ENCODE measurements at regions not wholly inside any gene's neighbourhood (a gene's known extent, or its start where the extent isn't known, plus 50 kb on each side); places are given as distances from the start of the nearest gene placed in this dataset.

DNA sequence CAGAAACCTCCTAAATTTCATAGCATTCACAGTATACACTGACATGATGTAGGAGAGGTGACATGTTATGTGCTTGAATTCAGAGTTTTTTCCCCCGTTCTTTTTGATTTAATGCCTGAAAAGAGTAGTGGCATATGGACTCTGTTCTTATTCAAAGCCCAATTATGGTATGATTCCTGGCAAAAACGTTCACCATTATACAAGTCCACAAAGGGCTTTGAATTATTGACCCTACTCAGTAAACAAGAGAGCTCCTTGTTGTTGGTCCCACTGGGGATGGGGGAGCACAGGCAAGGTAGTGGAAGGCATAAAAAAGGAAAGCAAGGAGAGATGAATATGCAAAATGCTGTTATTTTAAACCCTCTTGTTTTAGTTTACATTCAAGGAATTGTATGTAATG lies 136.0 kb upstream of the AHI1 start:
- TF ChIP-seq, protein P1, sequence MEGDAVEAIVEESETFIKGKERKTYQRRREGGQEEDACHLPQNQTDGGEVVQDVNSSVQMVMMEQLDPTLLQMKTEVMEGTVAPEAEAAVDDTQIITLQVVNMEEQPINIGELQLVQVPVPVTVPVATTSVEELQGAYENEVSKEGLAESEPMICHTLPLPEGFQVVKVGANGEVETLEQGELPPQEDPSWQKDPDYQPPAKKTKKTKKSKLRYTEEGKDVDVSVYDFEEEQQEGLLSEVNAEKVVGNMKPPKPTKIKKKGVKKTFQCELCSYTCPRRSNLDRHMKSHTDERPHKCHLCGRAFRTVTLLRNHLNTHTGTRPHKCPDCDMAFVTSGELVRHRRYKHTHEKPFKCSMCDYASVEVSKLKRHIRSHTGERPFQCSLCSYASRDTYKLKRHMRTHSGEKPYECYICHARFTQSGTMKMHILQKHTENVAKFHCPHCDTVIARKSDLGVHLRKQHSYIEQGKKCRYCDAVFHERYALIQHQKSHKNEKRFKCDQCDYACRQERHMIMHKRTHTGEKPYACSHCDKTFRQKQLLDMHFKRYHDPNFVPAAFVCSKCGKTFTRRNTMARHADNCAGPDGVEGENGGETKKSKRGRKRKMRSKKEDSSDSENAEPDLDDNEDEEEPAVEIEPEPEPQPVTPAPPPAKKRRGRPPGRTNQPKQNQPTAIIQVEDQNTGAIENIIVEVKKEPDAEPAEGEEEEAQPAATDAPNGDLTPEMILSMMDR (IDR thresholded peaks at IDR 0.05) = no peak
- Histone ChIP-seq H3K36me3 (no peaks in the 10 kb centered on the region), H3K9me3 (no peaks in the 10 kb centered on the region), H3K4me1 (no peaks in the 10 kb centered on the region), H3K27me3 (no peaks in the 10 kb centered on the region), H3K4me3 (no peak overlapping the region), H3K27ac (no peak overlapping the region)
- DNase-seq (ENCODE audit: low spot score) = no peak

DNA sequence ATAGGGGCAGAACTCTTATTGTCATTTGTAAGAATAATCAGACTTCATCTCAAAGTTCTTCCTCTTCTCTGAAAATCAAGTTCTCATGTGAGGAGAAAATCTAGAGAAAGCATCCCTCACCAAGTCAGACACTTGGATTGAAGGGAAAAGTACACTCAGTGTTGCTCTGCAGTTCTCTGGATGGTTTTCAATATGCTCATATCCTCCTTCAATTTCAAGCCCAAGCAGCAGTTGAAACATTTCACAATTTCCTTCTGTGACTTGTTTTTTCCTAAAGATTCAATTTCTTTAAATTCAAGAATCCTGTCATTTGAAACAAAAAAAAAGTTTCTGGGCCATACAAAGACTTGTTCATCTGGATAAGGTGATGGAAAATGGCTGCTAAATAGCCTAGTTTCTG lies 140.2 kb upstream of the AHI1 start:
- Histone ChIP-seq H3K4me1 (no peaks in the 10 kb centered on the region), H3K36me3 (no peaks in the 10 kb centered on the region), H3K27me3 (no peaks in the 10 kb centered on the region), H3K27ac (no peak overlapping the region), H3K9me3 (no peaks in the 10 kb centered on the region), H3K4me3 (no peak overlapping the region)
- DNase-seq (ENCODE audit: low spot score) = no peak
- TF ChIP-seq, protein P1 (IDR thresholded peaks at IDR 0.05) = no peak

DNA sequence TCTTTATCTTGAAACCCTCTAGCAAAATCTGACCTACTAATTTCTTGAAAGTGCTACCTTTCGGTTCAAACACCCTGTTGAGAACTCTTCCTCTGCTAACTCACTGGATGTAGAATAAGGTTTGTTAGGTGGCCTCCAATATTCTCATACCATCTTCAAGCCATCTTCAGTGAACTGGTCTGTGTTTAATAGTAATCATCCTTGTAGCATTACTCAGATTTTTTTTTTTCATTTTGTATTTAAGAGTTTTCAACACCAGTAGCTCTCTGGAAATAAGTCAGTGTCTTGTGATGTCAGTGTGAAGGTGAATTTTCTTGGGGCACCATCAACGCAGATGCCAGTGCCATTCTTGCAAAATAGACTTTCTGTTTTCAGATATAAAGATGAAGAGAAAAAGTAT lies 140.6 kb upstream of the AHI1 start:
- no peaks in the 10 kb centered on the region for H3K27me3 ChIP-seq
- no peak overlapping the region for H3K27ac ChIP-seq
- no peak for DNase-seq (ENCODE audit: low spot score)
- H3K4me1 ChIP-seq = no peaks in the 10 kb centered on the region
- H3K9me3 ChIP-seq = no peaks in the 10 kb centered on the region
- no peak overlapping the region for H3K4me3 ChIP-seq
- no peaks in the 10 kb centered on the region for H3K36me3 ChIP-seq
- TF ChIP-seq, protein P1 (IDR thresholded peaks at IDR 0.05) = no peak

DNA sequence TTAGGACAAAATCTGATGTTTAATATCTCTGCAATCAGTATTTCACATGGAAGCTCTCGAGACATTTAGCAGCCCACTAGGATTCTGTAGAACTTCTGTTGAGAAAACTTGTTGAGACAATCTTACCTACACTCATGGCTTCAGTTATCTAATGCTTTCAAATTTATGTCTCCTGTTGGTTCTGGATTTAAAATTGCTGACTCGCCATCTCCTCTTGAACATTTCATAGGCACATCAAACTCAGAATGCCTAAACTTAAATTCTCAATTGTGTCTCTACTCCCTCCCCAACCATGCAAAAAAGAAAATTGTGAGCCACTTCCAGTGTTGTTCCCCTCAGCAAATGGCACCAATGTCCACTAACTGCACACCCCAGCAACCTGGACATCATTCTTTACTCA lies 142.5 kb upstream of the AHI1 start:
- no peaks in the 10 kb centered on the region for H3K9me3 ChIP-seq
- H3K27ac ChIP-seq = no peak overlapping the region
- TF ChIP-seq, protein P1 (IDR thresholded peaks at IDR 0.05) = no peak
- H3K36me3 ChIP-seq = no peaks in the 10 kb centered on the region
- no peaks in the 10 kb centered on the region for H3K4me1 ChIP-seq
- no peak for DNase-seq (ENCODE audit: low spot score)
- no peaks in the 10 kb centered on the region for H3K27me3 ChIP-seq
- no peak overlapping the region for H3K4me3 ChIP-seq

DNA sequence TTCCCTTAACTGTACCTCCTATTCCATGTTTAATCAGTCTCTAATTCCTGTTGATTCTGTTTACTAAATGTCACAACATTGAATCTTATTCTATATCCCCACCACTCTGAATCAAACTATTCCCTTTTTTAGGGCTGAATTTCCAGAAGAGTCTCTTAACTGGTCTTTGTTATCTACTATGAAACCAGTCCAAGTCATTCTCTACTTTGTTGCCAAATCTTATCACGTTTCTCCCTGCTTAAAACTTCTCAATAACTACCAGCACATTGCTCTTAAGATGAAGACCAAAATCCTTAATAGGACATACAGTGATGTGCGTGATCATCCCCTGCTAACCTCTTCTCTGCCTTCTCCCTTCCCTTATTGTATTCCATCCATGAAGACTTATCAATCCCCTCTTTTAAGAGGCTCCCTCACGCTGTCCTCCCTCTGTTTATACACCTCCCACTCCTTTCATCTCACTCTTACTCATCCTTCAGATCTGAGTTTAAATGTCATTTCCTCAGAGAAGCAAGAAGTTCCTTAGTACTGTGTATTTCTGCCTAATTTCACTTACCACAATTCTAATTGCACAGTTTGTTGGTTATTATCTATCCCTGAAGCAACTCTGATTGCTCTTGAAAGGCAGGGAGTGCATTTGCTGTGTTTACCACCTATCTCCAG lies 143.0 kb upstream of the AHI1 start:
- Histone ChIP-seq H3K36me3 (no peaks in the 10 kb centered on the region), H3K4me3 (no peak overlapping the region), H3K4me1 (no peaks in the 10 kb centered on the region), H3K27ac (no peak overlapping the region), H3K27me3 (no peaks in the 10 kb centered on the region), H3K9me3 (no peaks in the 10 kb centered on the region)
- DNase-seq (ENCODE audit: low spot score) = no peak
- TF ChIP-seq, protein P1 (IDR thresholded peaks at IDR 0.05) = no peak

DNA sequence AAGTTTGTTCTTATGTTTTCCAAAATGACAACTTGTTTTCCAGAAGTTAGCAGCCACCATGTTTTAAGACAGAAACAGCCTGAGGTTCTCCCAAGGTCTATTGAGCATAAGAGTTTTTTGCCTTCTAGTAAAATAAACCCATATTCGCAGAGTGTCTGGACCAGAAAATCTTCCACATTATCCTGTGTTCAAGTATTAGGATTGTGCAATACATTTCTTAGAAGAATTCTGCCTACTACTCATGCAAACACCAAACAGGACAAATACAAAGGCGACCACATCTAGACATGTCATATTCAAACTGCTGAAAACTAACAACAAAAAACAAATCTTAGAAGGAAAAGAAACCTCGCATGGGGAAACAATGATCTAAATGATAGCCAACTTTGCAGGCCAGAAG lies 145.4 kb upstream of the AHI1 start:
- Histone ChIP-seq H3K27ac (no peak overlapping the region), H3K4me1 (no peaks in the 10 kb centered on the region), H3K36me3 (no peaks in the 10 kb centered on the region), H3K9me3 (no peaks in the 10 kb centered on the region), H3K27me3 (no peaks in the 10 kb centered on the region), H3K4me3 (no peak overlapping the region)
- TF ChIP-seq, protein P1 (IDR thresholded peaks at IDR 0.05) = no peak
- DNase-seq (ENCODE audit: low spot score) = no peak
